Fibroblast of skin of right biceps (primary cell): ENCODE measurements at regions not wholly inside any gene's neighbourhood (a gene's known extent, or its start where the extent isn't known, plus 50 kb on each side); places are given as distances from the start of the nearest gene placed in this dataset.
"Not testable (repeated sequence)": the region's sequence is repeated elsewhere in the genome, so short reads cannot be mapped to it uniquely, and the experiment has no call there.

Experiments
- DNase-seq: peaks from one replicate; pipeline ENCODE4 v3.0.0-alpha.2; 2013

DNA sequence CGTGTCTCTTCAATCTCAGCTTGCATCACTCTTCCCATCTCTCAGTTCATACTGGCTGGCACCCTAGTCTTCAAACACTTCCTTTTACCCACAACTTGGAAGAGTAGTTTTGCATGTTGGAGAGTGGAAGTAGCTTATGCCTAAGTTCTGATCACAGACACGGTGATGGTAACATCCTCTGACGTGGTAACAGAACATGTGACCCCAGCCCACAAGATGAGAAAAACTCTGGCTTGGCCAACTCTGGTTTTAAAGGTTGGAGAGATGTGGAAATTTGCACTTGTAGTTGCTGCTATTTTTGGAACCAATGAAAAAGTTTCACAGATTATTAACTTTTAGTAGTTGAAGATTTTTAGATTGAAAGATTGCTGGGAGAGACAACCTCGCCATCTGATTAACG is 155.4 kb upstream of the SLC35G4 start:
- DNase-seq, result no peak

DNA sequence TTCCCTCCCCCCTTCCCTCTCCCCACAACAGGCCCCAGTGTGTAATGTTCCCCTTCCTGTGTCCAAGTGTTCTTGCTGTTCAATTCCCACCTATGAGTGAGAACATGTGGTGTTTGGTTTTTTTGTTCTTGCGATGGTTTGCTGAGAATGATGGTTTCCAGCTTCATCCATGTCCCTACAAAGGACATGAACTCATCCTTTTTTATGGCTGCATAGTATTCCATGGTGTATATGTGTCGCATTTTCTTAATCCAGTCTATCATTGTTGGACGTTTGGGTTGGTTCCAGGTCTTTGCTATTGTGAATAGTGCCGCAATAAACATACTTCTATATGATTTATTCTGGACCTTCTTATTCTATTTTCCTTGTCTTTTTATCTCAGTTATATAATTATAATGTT is 165.2 kb upstream of the SLC35G4 start:
- DNase-seq, result not testable (repeated sequence)

GRCh38 chr18:11437046-11437445 is 172.3 kb upstream of the SLC35G4 start:
- DNase-seq, result peak; percentile 25

- DNase-seq, result no peak
Measured at GRCh38 chr18:11432360-11432811, 177.0 kb upstream of the SLC35G4 start.

GRCh38 chr18:11429876-11430275 is 179.5 kb upstream of the SLC35G4 start:
- DNase-seq, result no peak

GRCh38 chr18:11425211-11425610 is 184.2 kb upstream of the SLC35G4 start:
- DNase-seq, result peak; percentile 74

GRCh38 chr18:11419338-11419737 is 190.1 kb upstream of the SLC35G4 start:
- DNase-seq, result no peak

GRCh38 chr18:11412811-11413210 is 196.6 kb upstream of the SLC35G4 start:
- peak; percentile 20 for DNase-seq

DNA sequence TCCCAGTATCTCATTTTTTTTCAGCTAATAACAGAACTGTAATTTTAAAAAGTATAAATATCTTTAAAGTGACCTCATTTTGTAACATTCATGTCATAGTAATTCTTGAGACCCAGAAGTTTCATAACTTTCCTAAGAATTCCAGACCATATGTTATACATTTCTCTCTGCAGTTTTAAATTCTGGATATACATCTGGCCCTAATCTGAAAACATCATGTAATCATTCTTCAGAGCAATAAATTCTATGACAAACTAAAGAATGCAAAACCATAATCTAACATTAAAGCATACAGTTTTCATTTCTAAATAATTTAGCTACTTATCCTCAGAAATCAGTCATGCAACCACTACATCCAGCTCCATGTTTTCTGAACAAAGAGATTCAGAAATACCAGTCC is 198.3 kb upstream of the SLC35G4 start:
- DNase-seq, result peak; percentile 94

DNA sequence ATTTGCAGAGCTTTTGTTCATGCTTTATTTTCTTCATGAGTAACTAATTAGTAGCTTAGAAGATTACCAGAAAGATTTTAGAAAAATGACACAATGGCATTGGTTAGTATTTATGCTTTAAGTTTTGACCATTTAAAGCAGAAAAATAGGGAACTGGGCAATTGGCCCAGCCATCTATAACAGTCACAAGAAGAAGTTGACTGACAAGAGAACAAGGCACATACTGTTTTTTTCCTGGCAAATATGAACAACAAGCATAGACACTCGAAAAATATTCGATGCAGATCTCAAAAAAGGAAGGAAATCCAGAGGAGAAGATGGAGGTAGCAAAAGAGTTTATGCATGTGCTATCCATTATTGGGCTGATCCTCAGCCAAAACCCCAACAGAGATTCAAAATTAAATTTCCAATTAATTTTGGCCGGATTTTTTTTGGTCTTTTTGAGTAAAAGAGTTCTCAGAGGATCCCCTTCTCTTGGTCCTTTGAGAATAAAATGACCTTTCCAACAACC is 200.8 kb upstream of the SLC35G4 start:
- DNase-seq, result no peak

GRCh38 chr18:11407940-11408339 is 201.5 kb upstream of the SLC35G4 start:
- DNase-seq, result peak; percentile 93

GRCh38 chr18:11405804-11406203 is 203.6 kb upstream of the SLC35G4 start:
- DNase-seq, result no peak

- DNase-seq, result no peak
Measured at GRCh38 chr18:11400703-11401102, 208.7 kb upstream of the SLC35G4 start.

GRCh38 chr18:11398625-11399024 is 210.8 kb upstream of the SLC35G4 start:
- DNase-seq, result no peak

DNA sequence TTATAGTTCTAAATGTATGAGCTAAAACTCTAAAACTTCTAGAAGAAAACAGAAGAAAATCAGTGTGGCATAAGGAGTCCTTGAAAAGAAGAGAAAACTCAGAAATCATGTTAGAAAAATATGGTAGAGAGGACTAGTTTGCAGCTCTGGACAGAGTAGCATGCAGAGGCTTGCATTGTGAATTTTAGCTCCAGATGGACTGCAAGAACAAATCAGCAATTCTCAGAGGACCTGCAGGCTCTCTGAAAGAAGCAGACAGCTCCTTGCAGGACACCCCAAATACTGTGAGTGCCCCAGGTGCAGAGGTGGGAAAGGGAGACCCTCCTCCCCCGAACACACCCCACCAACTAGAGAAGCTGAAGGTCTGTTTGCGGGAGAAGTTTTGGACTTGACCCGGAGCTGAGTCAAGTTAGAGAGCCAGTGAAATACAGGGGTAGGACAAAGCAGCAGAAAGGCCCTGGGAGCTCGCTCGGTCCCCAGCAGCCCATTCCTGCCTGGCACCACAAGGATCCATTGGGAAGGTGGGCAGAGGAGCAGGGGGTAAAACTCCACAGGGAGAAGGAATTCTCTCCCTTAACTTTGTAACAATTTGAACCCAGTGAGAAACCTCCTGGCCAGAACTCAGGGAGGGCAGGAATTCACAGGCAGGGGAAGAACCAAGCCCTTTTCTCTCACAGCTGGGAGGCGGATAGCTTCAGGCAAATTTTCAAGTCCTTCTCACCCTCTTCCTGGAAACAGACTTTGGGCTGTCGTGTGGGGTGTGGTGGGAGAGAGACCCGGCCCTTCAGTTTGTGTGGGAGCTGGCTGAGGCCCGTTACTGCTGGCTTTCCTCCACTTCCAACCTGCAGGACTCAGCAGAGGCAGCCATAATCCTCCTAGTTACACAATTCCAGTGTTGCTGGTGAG is 216.2 kb upstream of the SLC35G4 start:
- DNase-seq, result no peak

DNA sequence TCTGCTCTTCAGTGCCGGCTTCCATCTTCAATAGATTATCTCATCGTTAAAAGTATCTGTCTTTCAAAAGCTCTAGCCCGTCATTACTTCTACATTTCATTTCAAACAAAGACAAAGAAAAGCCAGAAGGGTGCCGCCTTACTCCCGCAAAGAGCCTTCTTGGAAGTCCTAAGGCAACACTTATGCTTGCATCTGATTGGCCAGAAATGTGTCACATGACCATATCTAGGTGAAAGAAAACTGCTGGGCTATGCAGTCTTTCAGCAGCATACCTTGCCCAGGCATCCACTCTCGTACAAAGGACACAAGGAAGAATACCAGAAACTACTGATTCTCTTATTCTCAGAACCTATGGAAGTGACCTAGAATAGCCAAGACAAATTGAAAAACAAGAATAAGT is 217.1 kb upstream of the SLC35G4 start:
- DNase-seq, result no peak

DNA sequence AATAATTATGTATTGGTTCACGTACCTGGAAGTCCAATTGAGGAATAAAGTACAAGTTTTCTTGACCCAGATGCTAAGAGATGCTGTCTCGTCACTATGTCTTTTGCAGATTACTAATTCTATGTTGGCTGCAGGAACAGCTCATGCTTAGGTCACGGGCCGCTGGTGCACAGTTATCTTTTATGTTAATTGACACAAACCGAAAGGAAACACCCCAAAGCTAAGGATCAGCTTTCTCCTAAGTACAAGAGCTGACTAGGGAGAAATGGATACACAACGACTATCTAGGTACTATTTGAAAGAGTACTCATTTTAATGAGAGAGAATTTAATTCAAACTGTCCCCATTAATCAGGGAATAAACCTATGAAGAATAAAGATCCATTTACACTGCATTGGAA is 217.7 kb upstream of the SLC35G4 start:
- no peak for DNase-seq

GRCh38 chr18:11388755-11389680 is 220.4 kb upstream of the SLC35G4 start:
- no peak for DNase-seq

GRCh38 chr18:11387880-11388279 is 221.5 kb upstream of the SLC35G4 start:
- peak; percentile 46 for DNase-seq

- no peak for DNase-seq
Measured at GRCh38 chr18:11383381-11383780, 226.0 kb upstream of the SLC35G4 start.

DNA sequence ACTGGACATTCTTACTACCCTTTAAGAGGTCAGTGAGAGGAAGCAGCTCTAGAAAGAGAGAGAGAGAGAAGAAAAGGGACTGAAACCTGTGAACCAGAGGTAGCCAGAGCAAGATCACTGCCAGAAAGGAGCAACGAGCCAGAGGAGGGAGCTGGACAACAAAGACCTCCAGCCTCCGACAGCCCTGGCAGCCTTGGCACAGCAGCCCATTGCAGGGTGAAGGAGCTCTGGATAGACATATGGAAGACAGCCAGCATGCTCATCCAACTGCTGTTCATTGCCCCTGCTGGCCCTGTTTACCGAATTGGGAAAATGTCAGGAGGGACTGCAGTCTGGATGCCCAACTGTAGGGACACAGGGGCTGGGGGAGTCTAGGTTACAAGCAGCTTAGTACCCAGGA is 228.4 kb upstream of the SLC35G4 start:
- DNase-seq, result no peak

- DNase-seq, result no peak
Measured at GRCh38 chr18:11379660-11380059, 229.7 kb upstream of the SLC35G4 start.

GRCh38 chr18:11377766-11378540 is 228.6 kb upstream of the PIEZO2 start:
- no peak for DNase-seq
